HUDEP-2 (cell line): ENCODE measurements at regions not wholly inside any gene's neighbourhood (a gene's known extent, or its start where the extent isn't known, plus 50 kb on each side); places are given as distances from the start of the nearest gene placed in this dataset.

ENCODE experiments used
- DNase-seq, 76 experiments: peaks; one replicate each; lab custom pipeline; 2025; ENCODE audit not compliant: unreplicated experiment in 76 of 76; lab: John Stamatoyannopoulos, UW

GRCh38 chr21:27298465-27298864, 331.6 kb upstream of the ADAMTS5 start:
- DNase-seq, result no peak

- DNase-seq, result no peak
Observed at GRCh38 chr21:27293239-27293638, 326.4 kb upstream of the ADAMTS5 start.

DNA sequence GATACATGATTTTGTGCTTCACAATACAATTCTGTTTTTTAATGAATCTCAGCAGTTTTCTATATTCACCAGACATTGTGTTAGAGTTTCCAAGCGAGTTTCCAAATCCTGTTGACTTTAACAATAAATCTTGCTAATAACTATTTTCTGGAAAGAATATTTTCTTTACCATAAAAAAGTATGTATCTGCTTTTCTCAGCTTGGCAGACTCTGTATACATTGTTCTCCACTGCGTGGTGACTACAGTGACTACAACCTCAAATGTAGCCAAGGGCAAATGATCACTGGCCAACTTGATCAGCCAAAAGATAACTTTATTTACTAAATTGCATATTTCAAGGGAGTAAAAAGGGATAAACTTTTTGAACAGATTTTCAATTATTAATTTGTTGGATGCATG, 325.9 kb upstream of the ADAMTS5 start:
- no peak for DNase-seq

DNA sequence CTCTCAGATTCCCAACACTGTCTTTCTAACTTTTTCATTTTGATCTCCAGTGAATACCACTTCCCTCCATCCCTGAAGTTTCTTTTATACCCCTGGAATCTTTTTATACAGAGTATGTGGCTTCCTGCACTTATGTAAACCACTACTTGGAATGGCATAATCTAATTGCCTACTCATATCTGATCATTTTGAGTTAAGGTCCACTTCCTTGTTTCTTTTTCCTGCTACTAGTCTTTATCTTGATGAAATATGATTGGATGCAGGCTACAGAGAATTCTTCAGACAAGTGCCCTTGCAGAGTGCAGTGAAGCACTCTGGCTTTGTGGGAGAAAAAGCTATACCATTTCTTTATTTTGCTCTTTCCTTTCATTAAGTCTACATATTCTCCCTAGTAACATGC, 325.3 kb upstream of the ADAMTS5 start:
- no peak for DNase-seq

GRCh38 chr21:27291006-27291405, 324.1 kb upstream of the ADAMTS5 start:
- DNase-seq, result no peak

GRCh38 chr21:27290028-27290427, 323.1 kb upstream of the ADAMTS5 start:
- no peak for DNase-seq

GRCh38 chr21:27286760-27287159, 319.9 kb upstream of the ADAMTS5 start:
- DNase-seq, result no peak

DNA sequence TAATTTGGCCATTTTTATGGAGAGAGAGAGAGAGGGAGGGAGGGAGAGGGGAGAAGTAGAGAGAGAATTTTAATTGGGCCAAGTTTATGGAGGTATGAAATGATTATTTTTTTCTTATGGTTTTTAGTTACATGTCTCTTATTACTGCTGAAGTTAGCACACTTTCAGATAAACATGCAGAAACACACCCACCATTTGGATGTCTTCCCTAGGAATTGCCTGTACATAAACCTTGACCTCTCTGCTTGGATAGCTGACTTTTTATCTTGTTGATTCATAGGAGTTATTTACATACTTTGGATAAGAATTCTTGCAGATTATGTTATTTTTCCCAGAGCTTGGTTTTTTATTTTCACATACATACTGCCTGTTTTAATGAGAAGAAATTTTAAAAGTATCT, 310.2 kb upstream of the ADAMTS5 start:
- no peak for DNase-seq

DNA sequence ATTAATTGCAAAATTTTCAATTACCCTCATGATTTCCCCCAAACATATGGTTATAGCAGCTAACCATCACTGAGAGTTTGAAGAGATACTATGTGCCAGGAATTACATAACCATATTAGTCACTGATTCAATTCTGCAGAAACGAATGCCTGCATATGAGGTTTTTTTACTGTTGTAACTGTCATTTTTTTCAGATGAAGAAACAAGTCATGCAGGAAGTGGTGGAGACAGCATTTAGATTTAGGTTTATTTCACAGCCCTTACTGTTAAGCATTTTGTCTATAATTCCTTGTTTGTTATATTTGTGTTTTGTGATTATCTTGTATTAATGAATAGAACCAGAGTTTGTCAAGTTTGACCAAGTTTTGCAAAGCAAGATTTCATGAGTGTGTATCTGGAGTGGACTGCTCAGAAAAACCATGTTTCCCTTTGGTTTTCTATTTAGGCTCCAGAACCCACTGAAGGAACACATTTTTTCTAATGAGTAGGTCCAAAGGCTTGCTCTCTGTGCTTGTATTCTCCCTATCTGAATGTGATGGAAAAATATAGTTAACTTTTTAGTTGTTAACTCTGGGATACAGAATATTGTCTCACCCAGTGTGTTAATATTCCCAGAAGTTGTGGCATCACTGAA, 308.5 kb upstream of the ADAMTS5 start:
- no peak for DNase-seq

GRCh38 chr21:27269644-27270043, 302.8 kb upstream of the ADAMTS5 start:
- DNase-seq, result no peak

DNA sequence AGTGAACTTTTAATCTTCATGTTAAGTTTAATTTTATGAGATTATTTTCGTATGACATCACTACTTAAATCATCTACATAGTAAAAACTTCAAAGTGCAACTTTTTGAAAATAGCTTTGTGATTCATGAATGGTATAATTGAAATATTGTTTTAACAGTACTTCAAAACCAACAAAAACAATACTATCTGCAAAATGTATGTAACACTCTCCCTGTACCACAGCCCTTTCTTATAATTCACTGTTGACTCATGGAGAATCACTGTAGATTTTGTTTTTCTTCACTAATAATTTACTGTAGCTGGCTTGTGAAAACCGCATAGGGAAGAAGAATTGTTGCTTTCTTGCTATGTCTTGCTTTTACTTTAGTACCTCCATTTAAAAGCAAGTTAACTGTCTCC, 301.4 kb upstream of the ADAMTS5 start:
- DNase-seq, result no peak

GRCh38 chr21:27265949-27266348, 299.1 kb upstream of the ADAMTS5 start:
- no peak for DNase-seq

- no peak for DNase-seq
Observed at GRCh38 chr21:27265492-27265891, 298.6 kb upstream of the ADAMTS5 start.

DNA sequence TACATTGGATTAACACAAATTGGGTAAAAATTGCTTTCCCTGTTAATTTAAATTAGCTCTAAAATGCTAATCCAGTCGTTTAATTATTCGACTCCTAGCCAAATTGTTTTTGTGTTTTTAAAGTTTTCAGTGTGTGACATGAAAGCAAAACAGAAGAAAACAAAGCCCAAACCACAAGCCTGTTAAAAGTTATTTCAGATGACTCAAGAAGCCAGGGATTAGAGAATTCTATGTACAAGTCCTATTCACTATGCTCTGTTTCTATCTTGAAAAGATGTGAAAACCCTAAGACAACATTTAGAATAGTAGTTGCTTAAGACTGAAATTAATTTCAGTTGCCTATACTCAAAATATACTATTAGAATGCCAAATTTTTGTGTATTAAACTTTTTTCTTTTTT, 294.8 kb upstream of the ADAMTS5 start:
- DNase-seq, result no peak

- no peak for DNase-seq
Observed at GRCh38 chr21:27260728-27261127, 293.8 kb upstream of the ADAMTS5 start.

DNA sequence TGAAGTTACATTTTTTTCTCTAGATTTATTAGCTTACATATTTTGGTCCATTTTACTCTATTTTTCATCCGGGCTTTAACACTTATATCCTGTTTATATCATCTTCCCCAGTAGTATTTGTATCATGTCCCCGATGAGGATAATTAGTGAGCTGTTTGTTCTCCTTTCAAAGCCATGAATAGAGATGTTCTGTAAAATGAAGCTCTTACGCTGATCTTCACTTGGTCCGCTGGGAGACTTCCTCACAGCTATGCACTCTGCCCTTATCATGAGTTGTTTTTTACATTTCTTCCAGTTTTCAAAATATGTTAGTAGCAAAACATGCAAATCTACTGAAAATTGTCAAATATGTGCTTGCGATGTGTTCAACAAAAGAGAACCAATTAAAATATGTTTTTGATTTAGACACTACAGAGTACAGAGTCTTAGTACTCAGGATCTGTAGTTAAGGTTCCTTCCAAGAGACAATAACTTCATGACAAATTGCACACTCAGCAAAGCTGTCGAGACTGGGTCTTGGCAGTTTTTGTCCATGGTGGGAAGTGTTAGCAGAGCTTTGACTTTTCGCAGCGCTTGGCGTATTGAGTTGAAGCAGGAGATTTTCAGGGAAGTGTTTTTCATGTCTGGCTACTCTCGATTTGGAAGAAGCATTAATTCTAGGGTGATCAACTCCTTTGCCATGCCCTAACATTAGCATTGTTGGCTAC, 292.0 kb upstream of the ADAMTS5 start:
- no peak for DNase-seq

GRCh38 chr21:27257908-27258556, 291.1 kb upstream of the ADAMTS5 start:
- DNase-seq, result no peak

DNA sequence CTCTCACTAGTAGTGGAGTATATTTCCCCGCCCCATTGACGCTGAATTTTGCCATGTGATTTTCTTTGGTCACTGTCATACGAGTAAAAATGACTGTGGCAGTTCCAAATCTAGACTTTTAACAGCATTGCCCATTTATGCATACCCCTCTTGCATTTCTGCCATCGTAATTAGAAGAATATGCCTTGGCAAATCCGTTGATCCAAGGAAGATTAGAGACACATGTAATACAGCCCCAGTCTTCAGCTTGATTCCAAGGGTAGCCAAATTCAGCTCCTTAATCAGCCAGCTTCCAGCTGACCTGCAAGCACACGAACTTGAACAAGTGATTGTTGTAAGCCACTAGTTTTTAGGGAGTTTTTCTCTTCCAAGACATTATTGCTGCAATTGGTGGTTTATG, 290.3 kb upstream of the ADAMTS5 start:
- no peak for DNase-seq

- DNase-seq, result no peak
Observed at GRCh38 chr21:27251752-27252151, 284.9 kb upstream of the ADAMTS5 start.

DNA sequence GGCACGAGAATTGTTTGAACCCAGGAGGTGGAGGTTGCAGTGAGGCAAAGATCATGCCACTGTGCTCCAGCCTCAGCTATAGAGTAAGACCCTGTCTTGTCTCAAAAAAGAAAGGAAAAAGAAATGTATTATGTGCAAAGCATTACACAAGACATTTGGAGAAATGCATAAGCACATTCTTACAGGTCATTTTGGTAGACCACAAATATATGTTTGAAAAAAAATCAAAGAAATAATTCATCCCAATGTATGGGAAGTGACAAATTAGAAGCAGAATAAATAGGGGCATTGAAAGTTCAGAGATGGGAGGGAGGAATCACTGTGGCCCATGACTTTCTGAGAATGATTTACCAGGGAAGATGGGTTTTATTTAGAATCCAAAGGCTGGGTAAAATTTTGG, 283.5 kb upstream of the ADAMTS5 start:
- DNase-seq, result no peak

GRCh38 chr21:27248814-27249213, 281.9 kb upstream of the ADAMTS5 start:
- no peak for DNase-seq

DNA sequence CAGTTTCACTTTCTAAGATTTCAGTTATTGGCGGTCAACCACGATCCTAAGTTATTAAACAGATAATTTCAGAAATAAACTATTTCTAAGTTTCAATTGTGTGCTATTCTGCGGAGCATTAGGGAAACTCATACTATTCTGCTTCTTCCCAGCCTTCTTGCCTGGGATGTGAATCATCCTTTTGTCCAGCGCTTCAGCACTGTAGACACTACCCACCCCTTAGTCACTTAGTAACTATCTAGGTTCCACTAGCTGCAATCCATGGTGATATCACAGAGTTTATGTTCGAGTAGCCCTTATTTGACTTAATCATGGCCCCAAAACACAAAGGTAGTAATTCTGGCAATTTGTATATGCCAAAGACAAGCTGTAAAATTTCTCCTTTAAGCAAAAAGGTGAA, 279.9 kb upstream of the ADAMTS5 start:
- no peak for DNase-seq
